Smooth muscle cell (in vitro differentiated cells): ENCODE measurements at regions not wholly inside any gene's neighbourhood (a gene's known extent, or its start where the extent isn't known, plus 50 kb on each side); places are given as distances from the start of the nearest gene placed in this dataset.

Experiments used
- DNase-seq: peaks from one replicate; lab custom pipeline; 2025; ENCODE audit not compliant: unreplicated experiment; lab: John Stamatoyannopoulos, UW
- H2AFZ ChIP-seq: fragments of 200-600 bp; sonication (generic); 2 replicates; pipeline ENCODE4 v1.6.0; 2016; ENCODE audit warnings: antibody characterized with exemption, low read depth, mild to moderate bottlenecking
- H3F3A ChIP-seq: fragments of 200-600 bp; sonication (generic); 2 replicates; pipeline ENCODE4 v1.6.0; 2017; ENCODE audit warnings: antibody characterized with exemption, low read depth
- H3K27ac ChIP-seq: fragments of 200-600 bp; sonication (generic); 2 replicates; pipeline ENCODE4 v1.5.1; 2016; ENCODE audit warnings: low read depth, mild to moderate bottlenecking
- H3K27me3 ChIP-seq: fragments of 200-600 bp; sonication (generic); 2 replicates; pipeline ENCODE4 v1.6.1; 2016; ENCODE audit warnings: low read depth, mild to moderate bottlenecking
- H3K36me3 ChIP-seq: fragments of 200-600 bp; sonication (generic); 2 replicates; pipeline ENCODE4 v1.5.1; 2016; ENCODE audit warnings: low read depth
- H3K4me1 ChIP-seq: fragments of 200-600 bp; sonication (generic); 2 replicates; pipeline ENCODE4 v1.5.1; 2016; ENCODE audit warnings: low read depth
- H3K4me2 ChIP-seq: fragments of 200-600 bp; sonication (generic); 2 replicates; pipeline ENCODE4 v1.6.0; 2016; ENCODE audit warnings: mild to moderate bottlenecking
- H3K4me3 ChIP-seq: fragments of 200-600 bp; sonication (generic); 2 replicates; pipeline ENCODE4 v1.5.1; 2016; ENCODE audit warnings: mild to moderate bottlenecking
- H3K79me2 ChIP-seq: fragments of 200-600 bp; sonication (generic); 2 replicates; pipeline ENCODE4 v1.6.0; 2016; ENCODE audit warnings: low read depth, mild to moderate bottlenecking
- H3K9ac ChIP-seq: fragments of 200-600 bp; sonication (generic); 2 replicates; pipeline ENCODE4 v1.6.0; 2016; ENCODE audit warnings: low read depth
- H3K9me3 ChIP-seq: fragments of 200-600 bp; sonication (generic); replicated peaks from 2 replicates; pipeline ENCODE4 v1.5.1; 2016; ENCODE audit warnings: low read depth
- H4K20me1 ChIP-seq: fragments of 200-600 bp; sonication (generic); 2 replicates; pipeline ENCODE4 v1.6.0; 2016; ENCODE audit warnings: low read depth
- CTCF ChIP-seq: fragments of 200-600 bp; sonication (generic); IDR thresholded peaks from 2 replicates; pipeline ENCODE4 v1.5.1; 2017; ENCODE audit warnings: borderline replicate concordance, mild to moderate bottlenecking, antibody characterized with exemption; ENCODE audit not compliant: insufficient read depth, poor library complexity, severe bottlenecking
- WGBS: methylation state at CpG from one replicate; pipeline ENCODE4 v1.1.7; 2016; ENCODE audit warnings: low lambda C conversion rate; 5-methylcytosine and 5-hydroxymethylcytosine counted together

GRCh38 chr3:24780991-24781390 is 286.3 kb upstream of the THRB start:
- no peaks in the 10 kb centered on the region for H3F3A ChIP-seq
- H3K27ac ChIP-seq = no peak overlapping the region
- no peak overlapping the region for H3K4me2 ChIP-seq
- H3K9me3 ChIP-seq = peaks cover 25% of the 10 kb centered on the region
- no peak for TF ChIP-seq CTCF
- whole genome bisulfite sequencing = 87% methylated on average over 2 of the region's 2 CpGs
- H4K20me1 ChIP-seq = no peaks in the 10 kb centered on the region
- H3K79me2 ChIP-seq = no peaks in the 10 kb centered on the region
- no peak for DNase-seq
- no peaks in the 10 kb centered on the region for H3K27me3 ChIP-seq
- peaks cover 9% of the 10 kb centered on the region for H3K36me3 ChIP-seq
- no peak overlapping the region for H3K9ac ChIP-seq
- no peak overlapping the region for H3K4me3 ChIP-seq
- H3K4me1 ChIP-seq = no peaks in the 10 kb centered on the region
- no peak overlapping the region for H2AFZ ChIP-seq

GRCh38 chr3:24781454-24781853 is 286.8 kb upstream of the THRB start:
- Histone ChIP-seq H3K4me1 (no peaks in the 10 kb centered on the region), H2AFZ (no peak overlapping the region), H4K20me1 (no peaks in the 10 kb centered on the region), H3K4me3 (no peak overlapping the region), H3K27me3 (no peaks in the 10 kb centered on the region), H3K27ac (no peak overlapping the region), H3F3A (no peaks in the 10 kb centered on the region), H3K9me3 (peaks cover 25% of the 10 kb centered on the region), H3K9ac (no peak overlapping the region), H3K4me2 (no peak overlapping the region), H3K36me3 (peaks cover 9% of the 10 kb centered on the region), H3K79me2 (no peaks in the 10 kb centered on the region)
- TF ChIP-seq CTCF = no peak
- DNase-seq = no peak
- 95% methylated on average over 3 of the region's 3 CpGs for WGBS

- DNase-seq = no peak
- Histone ChIP-seq H3K36me3 (no peaks in the 10 kb centered on the region), H4K20me1 (no peaks in the 10 kb centered on the region), H3K4me1 (peaks cover 4% of the 10 kb centered on the region), H3F3A (no peaks in the 10 kb centered on the region), H2AFZ (no peak overlapping the region), H3K27me3 (no peaks in the 10 kb centered on the region), H3K4me3 (no peak overlapping the region), H3K27ac (no peak overlapping the region), H3K9me3 (no peaks in the 10 kb centered on the region), H3K79me2 (no peaks in the 10 kb centered on the region), H3K9ac (no peak overlapping the region), H3K4me2 (no peak overlapping the region)
- TF ChIP-seq CTCF = no peak
- WGBS = 87% methylated on average over 5 of the region's 5 CpGs
These were observed 299.2 kb upstream of the THRB start for GRCh38 chr3:24793896-24794295.

- no peaks in the 10 kb centered on the region for H3K36me3 ChIP-seq
- H3K9me3 ChIP-seq = no peaks in the 10 kb centered on the region
- H3K79me2 ChIP-seq = no peaks in the 10 kb centered on the region
- WGBS = 84% methylated on average over 2 of the region's 2 CpGs
- H3F3A ChIP-seq = no peaks in the 10 kb centered on the region
- TF ChIP-seq CTCF = no peak
- no peak overlapping the region for H3K4me3 ChIP-seq
- no peak overlapping the region for H3K27ac ChIP-seq
- H4K20me1 ChIP-seq = no peaks in the 10 kb centered on the region
- no peak overlapping the region for H3K4me2 ChIP-seq
- H3K4me1 ChIP-seq = no peaks in the 10 kb centered on the region
- no peak for DNase-seq
- no peak overlapping the region for H2AFZ ChIP-seq
- H3K27me3 ChIP-seq = no peaks in the 10 kb centered on the region
- H3K9ac ChIP-seq = no peak overlapping the region
These were observed 308.0 kb upstream of the THRB start for GRCh38 chr3:24802614-24803013.
